HepG2 (cell line): ENCODE measurements at regions not wholly inside any gene's neighbourhood (a gene's known extent, or its start where the extent isn't known, plus 50 kb on each side); places are given as distances from the start of the nearest gene placed in this dataset.

ENCODE experiments used
- ATAC-seq: fragments of 200-7000 bp; cut with Tn5 transposase; 3 replicates; pipeline ENCODE4 v1.9.1; 2020; ENCODE audit warnings: mild to moderate bottlenecking, moderate library complexity
- BruUV-seq: library from RNA; stranded (reverse); fragments of 400-500 nt; replicated peaks from 2 replicates; lab custom pipeline; 2021; lab: Mats Ljungman, UMichigan
- CTCF ChIA-PET: fragments of 300-600 bp; formaldehyde crosslinking; extraction: SDS; loops from one replicate; lab custom pipeline; 2021; ENCODE audit warnings: low total read pairs, inconsistent platforms, low intra/inter-chr PET ratio; lab: Yijun Ruan, JAX
- POLR2A ChIA-PET: fragments of 350-600 bp; sonication (Branson Sonifier 250); formaldehyde crosslinking; loops from one replicate; lab custom pipeline; 2020; ENCODE audit warnings: antibody characterized with exemption, inconsistent platforms; lab: Yijun Ruan, JAX
- DNase-seq: peaks from one replicate; pipeline ENCODE4 v3.0.0-alpha.2; 2015; ENCODE audit warnings: low spot score
- FAIRE-seq: peaks from 3 replicates; lab custom pipeline; 2011; peaks lifted over from hg19 to GRCh38; lab: Jason Lieb, UNC
- H2AFZ ChIP-seq: one replicate; pipeline ENCODE4 v1.6.1; 2011; ENCODE audit warnings: low read length, inconsistent platforms
- H3K27ac ChIP-seq: fragments of 300-600 bp; 3 replicates; pipeline ENCODE4 v1.8.0; 2011; ENCODE audit warnings: mixed run types, mild to moderate bottlenecking, mixed read lengths, low read length, inconsistent platforms; ENCODE audit not compliant: insufficient read depth; ENCODE audit errors: extremely low read length
- H3K27me3 ChIP-seq, 2 experiments: fragments of 200-600 bp in 1 of 2; 2 replicates in 1 of 2; 3 replicates in 1 of 2; pipeline versions ENCODE4 v1.6.0 to v1.8.0; 2011; ENCODE audit warnings: low read length in 2 of 2, mild to moderate bottlenecking in 2 of 2, moderate library complexity in 2 of 2, inconsistent platforms in 1 of 2; ENCODE audit not compliant: insufficient read depth in 2 of 2, control insufficient read depth in 1 of 2
- H3K36me3 ChIP-seq, 2 experiments: fragments of 200-600 bp in 1 of 2; replicated peaks in 1 of 2; 2 replicates in 1 of 2; 3 replicates in 1 of 2; pipeline versions ENCODE4 v1.5.1 to v1.8.0; 2011; ENCODE audit warnings: low read length in 2 of 2, inconsistent platforms in 1 of 2; ENCODE audit not compliant: insufficient read depth in 2 of 2, control insufficient read depth in 1 of 2
- H3K4me1 ChIP-seq: 2 replicates; pipeline ENCODE4 v1.5.1; 2012; ENCODE audit warnings: low read length, inconsistent platforms; ENCODE audit not compliant: insufficient read depth
- H3K4me2 ChIP-seq: 2 replicates; pipeline ENCODE4 v1.6.0; 2011; ENCODE audit warnings: low read depth, low read length, inconsistent platforms
- H3K4me3 ChIP-seq, 3 experiments: fragments of 200-600 bp in 1 of 3; sonication (generic), shearing (Covaris generic) in 1 of 3; replicated peaks in 1 of 3; 2 replicates each; pipeline ENCODE4 v1.5.1; 2011 to 2016; ENCODE audit warnings: low read length in 3 of 3, inconsistent platforms in 2 of 3, low read depth in 2 of 3, mild to moderate bottlenecking in 2 of 3, control low read depth in 1 of 3, mixed read lengths in 1 of 3; ENCODE audit not compliant: insufficient read depth in 1 of 3
- H3K79me2 ChIP-seq: one replicate; pipeline ENCODE4 v1.6.1; 2011; ENCODE audit warnings: low read length, inconsistent platforms; ENCODE audit not compliant: insufficient read depth
- H3K9ac ChIP-seq: 2 replicates; pipeline ENCODE4 v1.6.0; 2011; ENCODE audit warnings: mild to moderate bottlenecking, low read depth, low read length, inconsistent platforms; ENCODE audit not compliant: insufficient read depth
- H3K9me3 ChIP-seq: 2 replicates; pipeline ENCODE4 v1.5.1; 2012; ENCODE audit warnings: mild to moderate bottlenecking, low read length
- H4K20me1 ChIP-seq: 2 replicates; pipeline ENCODE4 v1.6.0; 2011; ENCODE audit warnings: inconsistent platforms, mild to moderate bottlenecking, low read length, moderate library complexity; ENCODE audit not compliant: insufficient read depth
- KMT2A ChIP-seq: sonication (generic); formaldehyde crosslinking; IDR thresholded peaks from 2 replicates; pipeline ENCODE4 v1.4.0; 2020; ENCODE audit warnings: missing genetic modification reagents
- LRRFIP1 ChIP-seq: sonication (generic); formaldehyde crosslinking; conservative IDR thresholded peaks from 2 replicates; pipeline ENCODE4 v1.4.0; 2020; ENCODE audit warnings: missing genetic modification reagents
- SMC3 ChIP-seq: IDR thresholded peaks from 2 replicates; pipeline ENCODE4 v1.6.1; 2011; ENCODE audit warnings: low read length, improper control_type of control experiment
- SNRNP70 ChIP-seq: fragments of 200-400 bp; formaldehyde crosslinking; IDR thresholded peaks from 2 replicates; pipeline ENCODE4 v1.6.1; 2017; ENCODE audit warnings: mild to moderate bottlenecking, low read depth, low read length, moderate library complexity
- ZBTB37 ChIP-seq: sonication (generic); formaldehyde crosslinking; IDR thresholded peaks from 2 replicates; pipeline ENCODE4 v1.4.0; 2020; ENCODE audit warnings: mild to moderate bottlenecking, missing genetic modification reagents
- ZNF367 ChIP-seq: sonication (generic); formaldehyde crosslinking; IDR thresholded peaks from 2 replicates; pipeline ENCODE4 v1.4.0; 2020; ENCODE audit warnings: missing genetic modification reagents, borderline replicate concordance
- ZNF589 ChIP-seq: sonication (generic); formaldehyde crosslinking; conservative IDR thresholded peaks from 2 replicates; pipeline ENCODE4 v1.8.0; 2022; ENCODE audit warnings: mild to moderate bottlenecking, moderate library complexity, missing genetic modification reagents
- ZNF709 ChIP-seq: sonication (generic); formaldehyde crosslinking; IDR thresholded peaks from 2 replicates; pipeline ENCODE4 v1.5.0; 2020; ENCODE audit warnings: mild to moderate bottlenecking, missing genetic modification reagents
- WGBS: methylation state at CpG from one replicate; pipeline ENCODE4 v1.1.6; 2017; ENCODE audit warnings: low lambda C conversion rate; 5-methylcytosine and 5-hydroxymethylcytosine counted together
- in situ Hi-C: cut with HindIII; loops from 2 replicates; pipeline ENCODE4 v1.10.0; 2017; ENCODE audit warnings: low pct_unique_long_range_greater_than_20kb; ENCODE audit not compliant: extremely low pct_ligation_motif_present
- intact Hi-C: fragments of 100-400 bp; cut with micrococcal nuclease; formaldehyde crosslinking; loops from one replicate; pipeline ENCODE4 v1.10.0; 2022; ENCODE audit not compliant: unreplicated experiment
- TF ChIP-seq, protein P1 (sequence below): sonication (generic); formaldehyde crosslinking; IDR thresholded peaks from 2 replicates; pipeline ENCODE4 v1.5.0; 2020; ENCODE audit warnings: missing genetic modification reagents, mild to moderate bottlenecking, borderline replicate concordance

- TF ChIP-seq, protein P1, sequence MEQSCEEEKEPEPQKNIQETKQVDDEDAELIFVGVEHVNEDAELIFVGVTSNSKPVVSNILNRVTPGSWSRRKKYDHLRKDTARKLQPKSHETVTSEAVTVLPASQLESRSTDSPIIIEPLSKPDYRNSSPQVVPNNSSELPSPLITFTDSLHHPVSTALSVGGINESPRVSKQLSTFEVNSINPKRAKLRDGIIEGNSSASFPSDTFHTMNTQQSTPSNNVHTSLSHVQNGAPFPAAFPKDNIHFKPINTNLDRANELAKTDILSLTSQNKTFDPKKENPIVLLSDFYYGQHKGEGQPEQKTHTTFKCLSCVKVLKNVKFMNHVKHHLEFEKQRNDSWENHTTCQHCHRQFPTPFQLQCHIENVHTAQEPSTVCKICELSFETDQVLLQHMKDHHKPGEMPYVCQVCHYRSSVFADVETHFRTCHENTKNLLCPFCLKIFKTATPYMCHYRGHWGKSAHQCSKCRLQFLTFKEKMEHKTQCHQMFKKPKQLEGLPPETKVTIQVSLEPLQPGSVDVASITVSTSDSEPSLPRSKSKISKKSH (CRISPR knock-in tag), result no peak
- TF ChIP-seq ZNF367 (CRISPR knock-in tag) (no peak), ZNF709 (CRISPR knock-in tag) (no peak), ZBTB37 (CRISPR knock-in tag) (no peak), SNRNP70 (no peak), LRRFIP1 (CRISPR knock-in tag) (no peak)
Measured at GRCh38 chr1:93744299-93744988, 62.8 kb upstream of the BCAR3 start (continued).

GRCh38 chr1:93743465-93743864, 61.8 kb upstream of the BCAR3 start:
- FAIRE-seq (no peak), ATAC-seq (no peak), DNase-seq (no peak)
- no peaks in the 10 kb centered on the region for H3K79me2 ChIP-seq
- no peaks in the 10 kb centered on the region for H3K27me3 ChIP-seq
- H3K4me2 ChIP-seq, result no peak overlapping the region
- WGBS, result 88% methylated on average over 1 of the region's 1 CpG
- H4K20me1 ChIP-seq, result no peaks in the 10 kb centered on the region
- no TSS peak for BruUV-seq
- H3K4me3 ChIP-seq, result no peak overlapping the region
- H3K9ac ChIP-seq, result no peak overlapping the region
- H3K4me1 ChIP-seq, result peaks cover 39% of the 10 kb centered on the region
- ChIA-PET CTCF (no interaction called here), POLR2A (no interaction called here)
- peaks cover 5% of the 10 kb centered on the region; the same call in 1 of the 2 replicates for H3K9me3 ChIP-seq
- H3K27ac ChIP-seq, result no peak overlapping the region
- no peaks in the 10 kb centered on the region for H3K36me3 ChIP-seq
- in situ Hi-C loops, result no loop called here
- intact Hi-C loops, result loop anchor here (1.0 kb wide), 1 partner anchor 26 kb away; no protein-coding TSS in a partner anchor
- TF ChIP-seq SMC3 (no peak), KMT2A (CRISPR knock-in tag) (no peak), ZNF589 (CRISPR knock-in tag) (no peak)
- H2AFZ ChIP-seq, result no peak overlapping the region
